ENCODE measurements at regions not wholly inside any gene's neighbourhood (a gene's known extent, or its start where the extent isn't known, plus 50 kb on each side); places are given as distances from the start of the nearest gene placed in this dataset.
"Not testable (repeated sequence)": the region's sequence is repeated elsewhere in the genome, so short reads cannot be mapped to it uniquely, and the experiment has no call there.

DNA sequence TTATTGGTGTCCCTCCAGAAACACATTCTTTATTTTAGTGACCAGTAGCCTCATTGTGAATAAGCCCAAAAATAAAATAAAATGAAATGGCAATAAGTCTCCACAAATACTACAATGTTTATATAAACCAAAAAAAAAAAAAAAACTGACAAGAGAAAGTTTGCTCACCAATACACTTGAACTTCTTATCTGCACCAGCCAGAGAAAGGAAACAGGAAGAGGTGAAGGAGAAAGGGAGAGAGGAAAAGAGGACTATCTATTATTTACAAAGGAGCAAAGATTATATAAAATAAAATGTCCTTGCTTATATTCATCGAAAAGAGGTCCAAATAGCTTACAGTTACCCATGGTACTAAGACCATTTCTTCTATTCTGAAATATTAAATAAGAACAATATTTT is 176.4 kb upstream of the CCNG1 start:
- TF ChIP-seq, protein P1, sequence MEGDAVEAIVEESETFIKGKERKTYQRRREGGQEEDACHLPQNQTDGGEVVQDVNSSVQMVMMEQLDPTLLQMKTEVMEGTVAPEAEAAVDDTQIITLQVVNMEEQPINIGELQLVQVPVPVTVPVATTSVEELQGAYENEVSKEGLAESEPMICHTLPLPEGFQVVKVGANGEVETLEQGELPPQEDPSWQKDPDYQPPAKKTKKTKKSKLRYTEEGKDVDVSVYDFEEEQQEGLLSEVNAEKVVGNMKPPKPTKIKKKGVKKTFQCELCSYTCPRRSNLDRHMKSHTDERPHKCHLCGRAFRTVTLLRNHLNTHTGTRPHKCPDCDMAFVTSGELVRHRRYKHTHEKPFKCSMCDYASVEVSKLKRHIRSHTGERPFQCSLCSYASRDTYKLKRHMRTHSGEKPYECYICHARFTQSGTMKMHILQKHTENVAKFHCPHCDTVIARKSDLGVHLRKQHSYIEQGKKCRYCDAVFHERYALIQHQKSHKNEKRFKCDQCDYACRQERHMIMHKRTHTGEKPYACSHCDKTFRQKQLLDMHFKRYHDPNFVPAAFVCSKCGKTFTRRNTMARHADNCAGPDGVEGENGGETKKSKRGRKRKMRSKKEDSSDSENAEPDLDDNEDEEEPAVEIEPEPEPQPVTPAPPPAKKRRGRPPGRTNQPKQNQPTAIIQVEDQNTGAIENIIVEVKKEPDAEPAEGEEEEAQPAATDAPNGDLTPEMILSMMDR (IDR thresholded peaks at IDR 0.05) = no peak
- H3K4me1 ChIP-seq = no peaks in the 10 kb centered on the region
- H3K36me3 ChIP-seq = no peaks in the 10 kb centered on the region
- no peak for DNase-seq (ENCODE audit: low spot score)
- H3K27me3 ChIP-seq = no peaks in the 10 kb centered on the region
- peaks cover 0 to 9% of the 10 kb centered on the region in 2 donors for H3K9me3 ChIP-seq
- no peak overlapping the region for H3K4me3 ChIP-seq
- H3K27ac ChIP-seq = no peak overlapping the region

DNA sequence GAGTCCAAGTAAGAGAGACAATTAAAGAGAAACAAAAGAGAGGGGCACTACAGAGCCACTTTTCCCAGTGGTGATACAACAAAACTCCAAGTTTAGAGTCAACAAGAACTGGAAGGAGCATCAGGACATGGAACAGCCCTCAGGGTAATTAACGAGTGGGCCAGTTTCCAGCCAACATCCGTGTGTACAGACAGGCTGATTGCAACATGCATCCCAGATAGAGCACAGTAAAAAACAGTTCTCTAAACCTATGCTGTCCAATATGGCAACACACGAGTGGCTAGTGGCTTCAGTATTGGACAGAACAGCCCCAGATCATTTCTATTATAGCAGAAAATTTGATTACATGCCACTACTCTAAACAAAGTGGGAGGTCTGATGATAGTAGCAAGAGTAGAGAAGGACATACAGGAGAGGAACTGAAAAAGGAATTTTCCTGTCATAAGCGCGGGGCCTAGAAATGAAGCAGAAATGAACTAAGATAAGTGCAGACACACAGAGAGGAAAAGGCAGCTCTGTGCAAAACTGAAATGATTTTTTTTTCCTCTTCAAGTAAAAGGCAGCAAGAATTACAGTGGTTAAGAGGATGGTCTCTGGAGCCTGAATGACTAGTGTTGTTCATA is 175.6 kb upstream of the CCNG1 start:
- Histone ChIP-seq H3K4me1 (no peaks in the 10 kb centered on the region), H3K36me3 (no peaks in the 10 kb centered on the region), H3K9me3 (peaks cover 0 to 9% of the 10 kb centered on the region in 2 donors), H3K4me3 (no peak overlapping the region), H3K27ac (no peak overlapping the region), H3K27me3 (no peaks in the 10 kb centered on the region)
- TF ChIP-seq, protein P1 (IDR thresholded peaks at IDR 0.05) = no peak
- no peak for DNase-seq (ENCODE audit: low spot score)

GRCh38 chr5:163266249-163266648 is 171.1 kb upstream of the CCNG1 start:
- not testable (repeated sequence) for H3K4me3 ChIP-seq; H3K9me3 ChIP-seq; H3K27ac ChIP-seq; DNase-seq (ENCODE audit: low spot score); H3K27me3 ChIP-seq; H3K36me3 ChIP-seq; H3K4me1 ChIP-seq

GRCh38 chr5:163269624-163270023 is 167.8 kb upstream of the CCNG1 start:
- Histone ChIP-seq H3K9me3 (no peaks in the 10 kb centered on the region), H3K27me3 (no peaks in the 10 kb centered on the region)

GRCh38 chr5:163276466-163276865 is 160.9 kb upstream of the CCNG1 start:
- no peak overlapping the region for H3K27ac ChIP-seq
- H3K36me3 ChIP-seq = no peaks in the 10 kb centered on the region
- H3K27me3 ChIP-seq = no peaks in the 10 kb centered on the region
- DNase-seq (ENCODE audit: low spot score) = no peak
- H3K4me3 ChIP-seq = no peak overlapping the region
- TF ChIP-seq, protein P1 (IDR thresholded peaks at IDR 0.05) = no peak
- H3K4me1 ChIP-seq = no peaks in the 10 kb centered on the region
- H3K9me3 ChIP-seq = no peaks in the 10 kb centered on the region

More at GRCh38 chr5:163269624-163270023, 167.8 kb upstream of the CCNG1 start:
- Histone ChIP-seq H3K4me1 (no peaks in the 10 kb centered on the region), H3K36me3 (no peaks in the 10 kb centered on the region), H3K27ac (no peak overlapping the region), H3K4me3 (no peak overlapping the region)
- TF ChIP-seq, protein P1 (IDR thresholded peaks at IDR 0.05) = no peak
- DNase-seq (ENCODE audit: low spot score) = no peak

DNA sequence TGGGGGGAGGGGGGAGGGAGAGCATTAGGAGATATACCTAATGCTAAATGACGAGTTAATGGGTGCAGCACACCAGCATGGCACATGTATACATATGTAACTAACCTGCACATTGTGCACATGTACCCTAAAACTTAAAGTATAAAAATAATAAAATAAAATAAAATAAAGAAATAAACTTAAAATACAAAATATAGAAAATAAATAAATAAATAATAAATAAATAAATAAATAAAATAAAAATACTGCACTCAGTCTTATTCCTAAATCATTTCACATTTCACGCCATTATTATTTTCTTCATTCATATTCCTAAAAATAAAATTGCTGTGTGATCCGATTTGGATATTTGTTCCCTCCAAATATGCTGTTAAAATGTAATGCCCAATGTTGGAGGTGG is 156.5 kb upstream of the CCNG1 start:
- H3K36me3 ChIP-seq; H3K27ac ChIP-seq; H3K27me3 ChIP-seq; H3K4me1 ChIP-seq; H3K4me3 ChIP-seq; DNase-seq (ENCODE audit: low spot score); H3K9me3 ChIP-seq: not testable (repeated sequence)

GRCh38 chr5:163281512-163281911 is 155.9 kb upstream of the CCNG1 start:
- no peaks in the 10 kb centered on the region for H3K9me3 ChIP-seq
- no peaks in the 10 kb centered on the region for H3K36me3 ChIP-seq
- TF ChIP-seq, protein P1 (IDR thresholded peaks at IDR 0.05) = no peak
- no peaks in the 10 kb centered on the region for H3K27me3 ChIP-seq
- no peak for DNase-seq (ENCODE audit: low spot score)
- no peak overlapping the region for H3K4me3 ChIP-seq
- H3K4me1 ChIP-seq = no peaks in the 10 kb centered on the region
- H3K27ac ChIP-seq = no peak overlapping the region
